Panc1 (cell line): ENCODE measurements at regions not wholly inside any gene's neighbourhood (a gene's known extent, or its start where the extent isn't known, plus 50 kb on each side); places are given as distances from the start of the nearest gene placed in this dataset.

Experiments used
- ATAC-seq: fragments of 200-7000 bp; cut with Tn5 transposase; 2 replicates; pipeline ENCODE4 v1.9.1; 2020; ENCODE audit warnings: mild to moderate bottlenecking, moderate library complexity
- BruUV-seq: library from RNA; stranded (reverse); fragments of 400-500 nt; replicated peaks from 2 replicates; lab custom pipeline; 2021; lab: Mats Ljungman, UMichigan
- CTCF ChIA-PET: fragments of 300-600 bp; sonication (Branson Sonifier 250); formaldehyde crosslinking; loops from one replicate; lab custom pipeline; 2022; ENCODE audit warnings: antibody characterized with exemption; lab: Charles Lee
- POLR2A ChIA-PET: fragments of 300-600 bp; sonication (Branson Sonifier 250); formaldehyde crosslinking; loops from one replicate; lab custom pipeline; 2022; ENCODE audit warnings: antibody characterized with exemption; lab: Charles Lee
- DNase-seq: peaks from one replicate; pipeline ENCODE4 v3.0.0-alpha.2; 2010; ENCODE audit warnings: low read depth, low spot score
- H3K27ac ChIP-seq: 2 replicates; pipeline ENCODE4 v1.5.1; 2011; ENCODE audit warnings: mild to moderate bottlenecking, low read length, inconsistent platforms
- H3K27me3 ChIP-seq: fragments of 200-500 bp; sonication (Bioruptor generic); 2 replicates; pipeline ENCODE4 v1.6.0; 2014; ENCODE audit warnings: low read length, inconsistent platforms; ENCODE audit not compliant: control insufficient read depth, insufficient read depth
- H3K36me3 ChIP-seq: fragments of 200-500 bp; sonication (Bioruptor generic); 2 replicates; pipeline ENCODE4 v1.5.1; 2014; ENCODE audit warnings: inconsistent platforms, mild to moderate bottlenecking, low read length, moderate library complexity; ENCODE audit not compliant: control insufficient read depth, insufficient read depth
- H3K4me1 ChIP-seq: 2 replicates; pipeline ENCODE4 v1.5.1; 2011; ENCODE audit warnings: inconsistent platforms, mild to moderate bottlenecking, low read length, moderate library complexity; ENCODE audit not compliant: control insufficient read depth, insufficient read depth
- H3K4me3 ChIP-seq, 2 experiments: 2 replicates each; pipeline ENCODE4 v1.5.1; 2011 to 2012; ENCODE audit warnings: low read depth in 2 of 2, low read length in 2 of 2, mild to moderate bottlenecking in 2 of 2, inconsistent platforms in 1 of 2, moderate library complexity in 1 of 2
- H3K9me3 ChIP-seq: fragments of 200-500 bp; sonication (Bioruptor generic); 2 replicates; pipeline ENCODE4 v1.5.1; 2014; ENCODE audit warnings: low read depth, mild to moderate bottlenecking, inconsistent platforms, low read length, moderate library complexity; ENCODE audit not compliant: control insufficient read depth, insufficient read depth
- CTCF ChIP-seq: fragments of 450-650 bp; IDR thresholded peaks from 2 replicates; pipeline ENCODE4 v1.5.1; 2017; ENCODE audit warnings: mild to moderate bottlenecking
- POLR2AphosphoS5 ChIP-seq: IDR thresholded peaks from 2 replicates; pipeline ENCODE4 v1.6.1; 2012; ENCODE audit warnings: mild to moderate bottlenecking, low read depth, low read length, moderate library complexity
- SIN3A ChIP-seq: IDR thresholded peaks from 2 replicates; pipeline ENCODE4 v1.6.1; 2012; ENCODE audit warnings: low read depth, mild to moderate bottlenecking, low read length, moderate library complexity, borderline replicate concordance; ENCODE audit not compliant: insufficient read depth
- TCF7L2 ChIP-seq: IDR thresholded peaks from 2 replicates; pipeline ENCODE4 v1.6.1; 2011; ENCODE audit warnings: mild to moderate bottlenecking, low read depth, low read length, inconsistent platforms
- in situ Hi-C: cut with HindIII; loops from 2 replicates; pipeline ENCODE4 v1.10.0; 2016; ENCODE audit warnings: low sequenced_read_pairs, low pct_unique_long_range_greater_than_20kb
- intact Hi-C: fragments of 100-400 bp; cut with micrococcal nuclease; formaldehyde crosslinking; loops from one replicate; pipeline ENCODE4 v1.10.0; 2022; ENCODE audit not compliant: unreplicated experiment
- TF ChIP-seq, protein P1 (sequence below), 2 experiments: IDR thresholded peaks; 2 replicates each; pipeline ENCODE4 v1.6.1; 2011 to 2012; ENCODE audit warnings: low read depth in 2 of 2, control low read depth in 1 of 2, low read length in 1 of 2, mild to moderate bottlenecking in 1 of 2, moderate library complexity in 1 of 2; ENCODE audit not compliant: insufficient read depth in 1 of 2

- no peak overlapping the region for H3K27ac ChIP-seq
- TF ChIP-seq POLR2AphosphoS5 (no peak), TCF7L2 (no peak), SIN3A (no peak), CTCF (no peak)
- TF ChIP-seq, protein P1, sequence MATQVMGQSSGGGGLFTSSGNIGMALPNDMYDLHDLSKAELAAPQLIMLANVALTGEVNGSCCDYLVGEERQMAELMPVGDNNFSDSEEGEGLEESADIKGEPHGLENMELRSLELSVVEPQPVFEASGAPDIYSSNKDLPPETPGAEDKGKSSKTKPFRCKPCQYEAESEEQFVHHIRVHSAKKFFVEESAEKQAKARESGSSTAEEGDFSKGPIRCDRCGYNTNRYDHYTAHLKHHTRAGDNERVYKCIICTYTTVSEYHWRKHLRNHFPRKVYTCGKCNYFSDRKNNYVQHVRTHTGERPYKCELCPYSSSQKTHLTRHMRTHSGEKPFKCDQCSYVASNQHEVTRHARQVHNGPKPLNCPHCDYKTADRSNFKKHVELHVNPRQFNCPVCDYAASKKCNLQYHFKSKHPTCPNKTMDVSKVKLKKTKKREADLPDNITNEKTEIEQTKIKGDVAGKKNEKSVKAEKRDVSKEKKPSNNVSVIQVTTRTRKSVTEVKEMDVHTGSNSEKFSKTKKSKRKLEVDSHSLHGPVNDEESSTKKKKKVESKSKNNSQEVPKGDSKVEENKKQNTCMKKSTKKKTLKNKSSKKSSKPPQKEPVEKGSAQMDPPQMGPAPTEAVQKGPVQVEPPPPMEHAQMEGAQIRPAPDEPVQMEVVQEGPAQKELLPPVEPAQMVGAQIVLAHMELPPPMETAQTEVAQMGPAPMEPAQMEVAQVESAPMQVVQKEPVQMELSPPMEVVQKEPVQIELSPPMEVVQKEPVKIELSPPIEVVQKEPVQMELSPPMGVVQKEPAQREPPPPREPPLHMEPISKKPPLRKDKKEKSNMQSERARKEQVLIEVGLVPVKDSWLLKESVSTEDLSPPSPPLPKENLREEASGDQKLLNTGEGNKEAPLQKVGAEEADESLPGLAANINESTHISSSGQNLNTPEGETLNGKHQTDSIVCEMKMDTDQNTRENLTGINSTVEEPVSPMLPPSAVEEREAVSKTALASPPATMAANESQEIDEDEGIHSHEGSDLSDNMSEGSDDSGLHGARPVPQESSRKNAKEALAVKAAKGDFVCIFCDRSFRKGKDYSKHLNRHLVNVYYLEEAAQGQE (IDR thresholded peaks at IDR 0.05; ENCODE audit: insufficient read depth in 1 of 2, low read depth in 2 of 2, low read length in 1 of 2), result no peak
- in situ Hi-C loops (no loop called here), intact Hi-C loops (no loop called here)
- ATAC-seq (no peak), DNase-seq (no peak)
- POLR2A ChIA-PET, result no interaction called here
- BruUV-seq, result no TSS peak
- H3K4me3 ChIP-seq, result no peak overlapping the region
- no peaks in the 10 kb centered on the region; the same call in 1 of the 2 replicates for H3K27me3 ChIP-seq
- H3K36me3 ChIP-seq, result no peaks in the 10 kb centered on the region
- H3K4me1 ChIP-seq, result no peaks in the 10 kb centered on the region; the same call in 1 of the 2 replicates
- CTCF ChIA-PET, result no interaction called here
- no peaks in the 10 kb centered on the region for H3K9me3 ChIP-seq
Measured at GRCh38 chr14:89037065-89037464, 212.6 kb downstream of the TTC8 start.

DNA sequence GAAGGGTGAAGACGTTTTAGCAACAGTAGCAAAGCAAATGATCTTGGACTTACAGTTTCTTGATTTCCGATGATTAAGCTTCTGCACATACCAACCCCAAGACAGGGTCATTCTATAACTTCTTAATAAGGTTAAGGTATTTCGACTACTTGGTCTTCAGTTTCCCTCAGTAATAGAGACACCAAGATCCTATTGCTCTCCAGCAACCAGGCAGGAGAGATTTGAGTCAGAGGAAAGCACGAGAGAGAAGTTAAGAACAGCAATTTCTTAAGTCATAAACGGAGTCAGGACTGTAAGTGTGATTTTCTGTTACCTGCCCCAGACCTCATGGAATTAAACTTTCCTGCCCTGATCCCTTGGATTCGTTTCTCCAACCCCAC is 215.6 kb downstream of the TTC8 start:
- intact Hi-C loops (loop anchor here (5.0 to 10.0 kb wide), 2 partner anchors 377 to 865 kb away; partner anchors contain the start of gene FOXN3), in situ Hi-C loops (no loop called here)
- ATAC-seq (peak; percentile 27; the same call in 1 of the 2 replicates), DNase-seq (no peak)
- CTCF ChIA-PET, result no interaction called here
- no peaks in the 10 kb centered on the region for H3K36me3 ChIP-seq
- no peaks in the 10 kb centered on the region; the same call in 1 of the 2 replicates for H3K9me3 ChIP-seq
- POLR2A ChIA-PET, result no interaction called here
- no peak overlapping the region for H3K27ac ChIP-seq
- H3K27me3 ChIP-seq, result no peaks in the 10 kb centered on the region
- no peaks in the 10 kb centered on the region; the same call in 1 of the 2 replicates for H3K4me1 ChIP-seq
- H3K4me3 ChIP-seq, result no peak overlapping the region; a peak in 1 of 4 replicates
- no TSS peak for BruUV-seq
- no peak for TF ChIP-seq CTCF
- TF ChIP-seq TCF7L2, result no peak
- TF ChIP-seq, protein P1 (IDR thresholded peaks at IDR 0.05; ENCODE audit: insufficient read depth in 1 of 2, low read depth in 2 of 2, low read length in 1 of 2), result no peak
- no peak for TF ChIP-seq SIN3A
